Neural crest cell (in vitro differentiated cells): ENCODE measurements at regions not wholly inside any gene's neighbourhood (a gene's known extent, or its start where the extent isn't known, plus 50 kb on each side); places are given as distances from the start of the nearest gene placed in this dataset. TPM values are rescaled to one million over a fixed set of nuclear protein-coding genes. Genes with fewer than 3 reads are reported as not detected.

Experiments
- microRNA-seq: library from miRNA; unstranded; fragments of <30 nt; microRNA quantifications from one replicate; pipeline ENCODE4, GENCODE V29; 2020

Small RNA genes in the stretch of these regions (microRNA-seq; reads per million reads assigned to microRNA genes)
- gene MIR548I2 = not detected
